Left lung (tissue), 4 donors: ENCODE measurements at regions not wholly inside any gene's neighbourhood (a gene's known extent, or its start where the extent isn't known, plus 50 kb on each side); places are given as distances from the start of the nearest gene placed in this dataset.
A peak's percentile ranks its signal among the peaks of the same experiment; 100 is the strongest.

Experiments
- ATAC-seq: fragments of 200-7000 bp; cut with Tn5 transposase; one replicate; pipeline ENCODE4 v1.9.1; 2020; ENCODE audit warnings: moderate library complexity
- DNase-seq, 4 donors: peaks; one replicate each; pipeline ENCODE4 v3.0.0-alpha.2; 2013 to 2020
- H3K27ac ChIP-seq, 2 donors: fragments of 200-600 bp; sonication (generic) in 1 of 2; one replicate each; pipeline versions ENCODE4 v1.5.0 to v1.8.0; 2020 to 2021
- H3K27me3 ChIP-seq, 2 donors: fragments of 200-600 bp; sonication (generic) in 1 of 2; one replicate each; pipeline versions ENCODE4 v1.5.0 to v1.8.0; 2020 to 2021
- H3K36me3 ChIP-seq, 2 donors: fragments of 200-600 bp; sonication (generic) in 1 of 2; one replicate each; pipeline versions ENCODE4 v1.5.0 to v1.8.0; 2020 to 2021
- H3K4me1 ChIP-seq, 2 donors: fragments of 200-600 bp; one replicate each; pipeline ENCODE4 v1.8.0; 2021
- H3K4me3 ChIP-seq, 2 donors: fragments of 200-600 bp; sonication (generic) in 1 of 2; one replicate each; pipeline versions ENCODE4 v1.5.0 to v1.8.0; 2020 to 2021; ENCODE audit warnings: mild to moderate bottlenecking in 1 of 2
- H3K9me3 ChIP-seq, 2 donors: fragments of 200-600 bp; sonication (generic) in 1 of 2; one replicate each; pipeline versions ENCODE4 v1.5.0 to v1.8.0; 2020 to 2021
- CTCF ChIP-seq, 2 donors: fragments of 200-600 bp; sonication (generic) in 1 of 2; IDR thresholded peaks; one replicate each; pipeline versions ENCODE4 v1.5.0 to v1.8.0; 2021; ENCODE audit warnings: antibody characterized with exemption in 2 of 2
- intact Hi-C, 2 donors: fragments of 100-400 bp; cut with DNase I; formaldehyde crosslinking; loops; one replicate each; pipeline versions ENCODE4 v1.11.2 to v1.14.2; 2022
- donor health status: DM: no; HTN: yes; CAD: no.
- donor health status: DM: no; HTN: no; CAD: no.

GRCh38 chr2:18395555-18395954, 164.9 kb downstream of the RDH14 start:
- DNase-seq, result no peak
- no peaks in the 10 kb centered on the region for H3K9me3 ChIP-seq
- intact Hi-C loops, result no loop called here
- ATAC-seq, result no peak
- H3K4me3 ChIP-seq, result no peak overlapping the region
- H3K27ac ChIP-seq, result no peak overlapping the region
- H3K27me3 ChIP-seq, result no peaks in the 10 kb centered on the region
- H3K36me3 ChIP-seq, result no peaks in the 10 kb centered on the region
- no peaks in the 10 kb centered on the region for H3K4me1 ChIP-seq
- no peak for TF ChIP-seq CTCF (IDR thresholded peaks at IDR 0.05)

GRCh38 chr2:18387441-18388206, 172.8 kb downstream of the RDH14 start:
- H3K9me3 ChIP-seq, result no peaks in the 10 kb centered on the region
- peak; percentile 92 to 95 for TF ChIP-seq CTCF (IDR thresholded peaks at IDR 0.05)
- DNase-seq, result peak in 3 of 4 donors; percentile 58 to 87 (median 76)
- no peak overlapping the region for H3K4me3 ChIP-seq
- intact Hi-C loops, result no loop called here
- peak; percentile 97 for ATAC-seq
- H3K27ac ChIP-seq, result no peak overlapping the region
- H3K36me3 ChIP-seq, result no peaks in the 10 kb centered on the region
- H3K27me3 ChIP-seq, result no peaks in the 10 kb centered on the region
- no peaks in the 10 kb centered on the region for H3K4me1 ChIP-seq

- Histone ChIP-seq H3K9me3 (no peaks in the 10 kb centered on the region), H3K4me3 (no peak overlapping the region), H3K4me1 (no peaks in the 10 kb centered on the region), H3K27me3 (no peaks in the 10 kb centered on the region), H3K27ac (no peak overlapping the region), H3K36me3 (no peaks in the 10 kb centered on the region)
- intact Hi-C loops, result no loop called here
- ATAC-seq (no peak), DNase-seq (no peak)
- no peak for TF ChIP-seq CTCF (IDR thresholded peaks at IDR 0.05)
Measured at GRCh38 chr2:18384242-18384641, 176.2 kb downstream of the RDH14 start.

- Histone ChIP-seq H3K4me3 (no peak overlapping the region), H3K36me3 (no peaks in the 10 kb centered on the region), H3K27ac (no peak overlapping the region), H3K9me3 (no peaks in the 10 kb centered on the region), H3K27me3 (no peaks in the 10 kb centered on the region), H3K4me1 (no peaks in the 10 kb centered on the region)
- TF ChIP-seq CTCF (IDR thresholded peaks at IDR 0.05), result no peak
- ATAC-seq (no peak), DNase-seq (no peak)
- intact Hi-C loops, result no loop called here
Measured at GRCh38 chr2:18381386-18381785, 179.1 kb downstream of the RDH14 start.

- Histone ChIP-seq H3K36me3 (no peaks in the 10 kb centered on the region), H3K4me1 (no peaks in the 10 kb centered on the region), H3K4me3 (no peak overlapping the region), H3K27ac (no peak overlapping the region), H3K9me3 (no peaks in the 10 kb centered on the region), H3K27me3 (no peaks in the 10 kb centered on the region)
- TF ChIP-seq CTCF (IDR thresholded peaks at IDR 0.05), result no peak
- peak; percentile 12 for ATAC-seq
- peak in 2 of 4 donors; percentile 42 to 45 for DNase-seq
- intact Hi-C loops, result no loop called here
Measured at GRCh38 chr2:18380321-18380720, 180.1 kb downstream of the RDH14 start.
